HG02763 (cell line): ENCODE measurements at regions not wholly inside any gene's neighbourhood (a gene's known extent, or its start where the extent isn't known, plus 50 kb on each side); places are given as distances from the start of the nearest gene placed in this dataset.

ENCODE experiments used
- ATAC-seq: cut with Tn5 transposase; IDR thresholded peaks from one replicate; pipeline ENCODE4 v1.9.1; 2021; ENCODE audit warnings: mild to moderate bottlenecking, moderate library complexity; ENCODE audit not compliant: unreplicated experiment

- ATAC-seq: no peak
Measured at GRCh38 chr6:169902070-169902469, 150.6 kb downstream of the ERMARD start.

GRCh38 chr6:169899481-169900145 is 148.2 kb downstream of the ERMARD start:
- no peak for ATAC-seq

DNA sequence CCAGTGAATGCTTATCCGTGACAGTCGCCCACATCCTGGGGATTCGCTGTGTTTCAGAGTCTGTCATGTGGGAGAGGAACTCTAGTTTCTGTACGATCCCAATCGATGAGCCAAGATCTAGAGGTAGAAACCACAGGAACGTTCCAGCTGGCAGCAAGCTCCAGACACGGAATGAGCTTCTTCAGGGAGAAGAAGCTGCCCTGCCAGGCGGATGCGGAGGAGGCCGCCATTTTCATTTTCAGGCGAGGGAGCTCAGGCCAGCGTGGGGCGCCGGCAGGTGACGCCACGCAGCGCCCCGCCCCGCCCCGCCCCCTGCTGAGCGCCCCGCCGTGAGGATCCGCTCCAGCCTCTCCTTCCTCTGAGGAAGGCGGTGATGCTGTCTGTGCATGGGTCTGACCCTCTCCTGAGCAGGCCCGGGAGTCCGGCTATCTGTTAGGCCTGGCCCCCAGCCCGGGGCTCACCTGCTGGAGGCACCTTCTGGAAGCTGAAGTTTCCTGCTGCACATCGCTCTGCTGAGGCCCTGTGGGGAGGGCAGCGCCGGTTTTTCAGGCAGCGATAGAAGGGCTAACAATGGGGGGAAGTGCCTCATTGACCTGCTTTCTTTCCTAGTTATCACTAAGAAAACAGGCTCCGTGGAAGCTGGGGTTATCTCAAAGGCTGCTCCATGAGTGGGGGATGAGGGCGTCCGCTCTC is 147.5 kb downstream of the ERMARD start:
- no peak for ATAC-seq

DNA sequence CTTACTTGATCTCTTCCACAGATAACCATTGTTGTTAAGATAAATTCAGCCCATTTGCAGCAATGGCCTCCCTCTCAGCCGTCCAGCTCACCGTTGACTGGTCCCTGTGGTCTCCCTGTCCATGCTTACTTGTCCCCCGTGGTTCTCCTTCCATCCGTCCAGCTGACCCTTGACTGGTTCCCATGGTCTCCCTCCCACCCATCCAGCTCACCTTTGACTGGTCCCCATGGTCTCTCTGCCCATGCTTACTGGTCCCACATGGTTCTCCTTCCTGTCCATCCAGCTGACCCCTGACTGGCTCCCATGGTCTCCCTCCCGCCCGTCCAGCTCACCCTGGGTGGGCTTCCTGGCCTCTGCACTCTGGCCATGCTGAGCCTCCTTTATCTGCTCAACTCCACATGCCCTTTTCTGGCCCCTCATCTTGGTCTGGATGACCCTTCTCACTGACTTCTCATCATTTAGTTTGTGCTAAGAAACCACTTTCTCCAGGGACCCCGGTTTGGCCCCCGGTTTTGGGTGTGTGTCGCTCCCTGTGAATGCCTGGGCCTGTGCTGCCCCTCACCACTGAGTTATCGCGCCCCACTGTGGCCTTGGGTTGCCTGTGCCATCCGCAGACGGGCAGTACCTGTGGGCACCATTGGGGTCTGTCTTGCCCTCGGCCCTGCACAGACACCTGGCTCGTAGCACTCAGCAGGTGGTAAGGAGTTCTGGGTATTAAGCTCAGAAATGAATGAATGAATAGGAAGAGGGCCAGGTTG is 146.4 kb downstream of the ERMARD start:
- no peak for ATAC-seq

- no peak for ATAC-seq
Measured at GRCh38 chr6:169896826-169897456, 145.5 kb downstream of the ERMARD start.

GRCh38 chr6:169895926-169896761 is 144.7 kb downstream of the ERMARD start:
- ATAC-seq: no peak

DNA sequence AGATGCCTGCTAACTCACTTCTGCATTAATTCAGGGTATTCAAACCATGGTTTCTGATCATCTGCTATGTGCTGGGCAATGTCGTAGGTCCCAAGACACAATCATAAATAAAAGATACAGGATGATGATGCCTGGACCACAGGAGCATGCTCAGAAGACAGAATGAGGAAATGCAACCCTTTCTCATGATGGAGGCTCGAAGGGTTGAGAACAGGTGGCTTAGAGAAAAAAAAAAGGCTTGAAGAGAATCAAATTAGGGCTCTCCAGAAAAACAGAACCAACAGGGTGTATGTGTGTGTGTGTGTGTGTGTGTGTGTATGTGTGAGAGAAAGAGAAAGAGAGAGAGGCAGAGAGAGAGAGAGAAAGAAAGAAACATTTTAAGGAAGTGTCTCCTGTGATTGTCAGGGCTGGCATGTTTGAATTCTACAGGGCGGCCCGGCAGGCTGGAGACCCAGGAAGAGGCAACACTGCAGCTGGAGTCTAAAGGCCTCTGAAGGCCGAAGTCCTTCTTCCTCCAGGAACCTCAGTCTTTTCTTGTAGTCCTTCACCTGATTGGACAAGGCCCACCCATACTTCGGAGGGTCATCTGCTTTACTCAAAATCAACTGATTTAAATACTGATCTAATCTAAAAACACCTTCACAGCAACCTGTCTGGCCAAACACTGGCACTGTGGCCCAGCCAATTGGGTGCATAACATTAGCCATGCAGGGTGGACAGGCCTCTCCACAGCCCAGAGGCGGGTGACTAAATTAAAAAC is 143.8 kb downstream of the ERMARD start:
- ATAC-seq: no peak

DNA sequence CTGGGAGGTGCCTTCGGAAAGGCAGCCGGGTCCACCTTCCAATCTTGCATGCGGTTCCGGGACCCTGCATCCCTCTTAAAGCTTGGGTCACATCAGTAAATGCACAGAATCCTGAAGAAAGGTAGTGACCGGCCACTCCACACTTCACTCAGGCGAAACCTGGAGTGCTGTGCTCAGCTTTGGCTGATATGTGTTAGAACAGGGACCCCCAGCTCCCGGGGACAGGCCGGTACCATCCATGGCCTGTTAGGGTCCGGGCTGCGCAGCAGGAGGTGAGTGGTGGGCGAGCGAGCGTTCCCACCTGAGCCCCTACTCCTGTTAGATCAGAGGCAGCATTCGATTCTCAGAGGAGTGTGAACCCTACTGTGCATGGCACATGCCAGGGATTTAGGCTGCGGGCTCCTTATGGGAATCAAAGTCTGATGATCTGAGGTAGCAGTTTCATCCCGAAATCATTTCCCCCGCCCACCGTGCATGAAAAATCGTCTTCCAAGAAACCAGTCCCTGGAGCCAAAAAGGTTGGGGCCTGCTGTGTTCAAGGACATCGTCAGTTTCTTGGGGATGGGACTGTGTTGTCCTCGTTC is 143.0 kb downstream of the ERMARD start:
- ATAC-seq: no peak

GRCh38 chr6:169893624-169894023 is 142.2 kb downstream of the ERMARD start:
- no peak for ATAC-seq

- no peak for ATAC-seq
Measured at GRCh38 chr6:169891846-169892245, 140.4 kb downstream of the ERMARD start.

- no peak for ATAC-seq
Measured at GRCh38 chr6:169891421-169891820, 140.0 kb downstream of the ERMARD start.

DNA sequence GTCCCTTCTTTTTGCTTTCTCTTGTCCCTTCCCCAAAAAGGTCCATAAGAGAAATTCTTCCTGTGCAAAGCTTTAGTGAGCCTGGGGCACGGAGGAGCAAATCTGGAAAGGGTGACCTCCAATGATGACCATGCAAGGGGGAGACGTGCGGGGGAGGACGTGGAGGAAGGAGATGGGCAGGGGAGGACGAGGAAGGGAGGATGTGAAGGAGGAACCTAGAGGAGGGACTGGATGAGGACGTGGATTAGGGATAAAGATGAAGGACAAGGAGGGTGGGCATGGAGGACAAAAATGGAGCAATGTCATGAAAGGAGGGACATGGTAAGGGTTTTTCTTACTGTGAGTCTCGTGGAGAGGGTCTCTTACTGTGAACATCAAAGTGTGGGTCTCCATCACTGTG is 139.5 kb downstream of the ERMARD start:
- ATAC-seq: no peak

- ATAC-seq: no peak
Measured at GRCh38 chr6:169890049-169890448, 138.6 kb downstream of the ERMARD start.

DNA sequence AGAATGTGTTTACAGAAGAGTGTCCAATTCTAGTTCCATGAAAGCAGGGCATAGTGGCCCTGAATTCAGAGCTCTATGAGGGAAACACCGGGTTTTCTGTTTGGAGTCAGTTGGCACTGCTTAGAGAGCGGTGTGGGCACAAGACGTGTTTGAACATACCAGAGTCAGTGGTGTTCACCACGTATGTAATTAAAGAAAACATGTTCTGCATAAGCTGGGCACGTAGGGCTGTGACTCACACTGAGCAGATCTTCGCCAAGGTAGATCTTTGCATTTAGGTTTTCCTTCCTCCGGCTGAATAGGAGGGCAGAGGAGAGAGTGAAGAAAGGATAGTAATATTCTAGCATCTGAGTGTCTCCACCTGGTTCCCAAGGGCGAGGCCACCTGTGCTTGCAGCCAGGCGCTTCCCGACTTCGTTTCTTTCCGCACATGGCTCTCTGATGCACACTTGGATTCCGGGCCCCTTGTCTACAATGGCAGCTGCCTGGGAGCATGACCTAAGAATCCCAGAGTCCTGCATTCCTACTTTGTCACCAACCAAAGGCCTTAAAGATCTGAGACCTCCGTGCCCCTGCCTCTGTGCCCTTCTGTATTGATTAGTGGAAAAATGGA is 136.2 kb downstream of the ERMARD start:
- no peak for ATAC-seq

- no peak for ATAC-seq
Measured at GRCh38 chr6:169886631-169887227, 135.3 kb downstream of the ERMARD start.

GRCh38 chr6:169885831-169886230 is 134.4 kb downstream of the ERMARD start:
- ATAC-seq: no peak

GRCh38 chr6:169885131-169885530 is 133.7 kb downstream of the ERMARD start:
- no peak for ATAC-seq

GRCh38 chr6:169884158-169884557 is 132.7 kb downstream of the ERMARD start:
- ATAC-seq: no peak

DNA sequence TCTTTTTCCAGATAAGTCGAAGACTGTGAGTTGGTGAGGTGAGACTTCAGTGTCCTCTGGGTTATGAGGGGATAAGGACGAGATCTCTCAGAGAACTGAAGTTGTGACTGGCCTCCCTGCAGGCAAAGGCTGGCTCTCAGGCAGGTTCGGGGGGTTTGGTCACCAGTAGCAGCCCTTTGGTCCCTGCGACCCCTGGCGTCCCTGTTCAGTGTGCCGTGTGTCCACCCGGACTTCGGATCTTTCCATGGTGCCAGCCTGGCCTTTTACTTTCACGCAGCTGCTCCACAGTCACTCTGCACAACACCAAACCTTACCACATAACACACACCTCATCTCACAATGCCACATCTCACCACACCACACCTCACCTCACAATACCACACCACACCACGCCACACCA is 131.9 kb downstream of the ERMARD start:
- ATAC-seq: no peak
